HCT116 (cell line): ENCODE measurements at regions not wholly inside any gene's neighbourhood (a gene's known extent, or its start where the extent isn't known, plus 50 kb on each side); places are given as distances from the start of the nearest gene placed in this dataset.

ENCODE experiments used
- EZH2 ChIP-seq: fragments of 200-600 bp; sonication (generic); IDR thresholded peaks from 2 replicates; pipeline ENCODE4 v1.6.1; 2017; ENCODE audit warnings: antibody characterized with exemption, mixed run types
- EZH2phosphoT487 ChIP-seq: fragments of 200-600 bp; IDR thresholded peaks from 2 replicates; pipeline ENCODE4 v1.6.1; 2018; ENCODE audit warnings: antibody characterized with exemption, borderline replicate concordance
- JUND ChIP-seq: IDR thresholded peaks from 2 replicates; pipeline ENCODE4 v1.6.1; 2012
- POLR2A ChIP-seq: IDR thresholded peaks from 2 replicates; pipeline ENCODE4 v1.7.0; 2011; ENCODE audit warnings: borderline replicate concordance; ENCODE audit not compliant: insufficient read depth, insufficient read length; ENCODE audit errors: extremely low read depth
- POLR2AphosphoS5 ChIP-seq: IDR thresholded peaks from 2 replicates; pipeline ENCODE4 v1.6.1; 2011; ENCODE audit warnings: mild to moderate bottlenecking, low read depth, low read length, moderate library complexity
- SP1 ChIP-seq: IDR thresholded peaks from 2 replicates; pipeline ENCODE4 v1.6.1; 2012; ENCODE audit warnings: low read depth
- ZFX ChIP-seq: fragments of 450-650 bp; IDR thresholded peaks from 2 replicates; pipeline ENCODE4 v1.6.1; 2017
- TF ChIP-seq, protein P1 (sequence below), 3 experiments: fragments of 200-600 bp in 1 of 3; sonication (generic) in 1 of 3; IDR thresholded peaks in 2 of 3; conservative IDR thresholded peaks in 1 of 3; 2 replicates each; pipeline ENCODE4 v1.5.1; 2012 to 2017; ENCODE audit warnings: low read depth in 2 of 3, low read length in 2 of 3, antibody characterized with exemption in 1 of 3, borderline replicate concordance in 1 of 3, control low read depth in 1 of 3, mild to moderate bottlenecking in 1 of 3, mixed read lengths in 1 of 3, mixed run types in 1 of 3, moderate library complexity in 1 of 3; ENCODE audit not compliant: insufficient read depth in 1 of 3
- TF ChIP-seq, protein P2 (sequence below): IDR thresholded peaks from 2 replicates; pipeline ENCODE4 v1.6.1; 2012
- TF ChIP-seq, protein P3 (sequence below): IDR thresholded peaks from 2 replicates; pipeline ENCODE4 v1.6.1; 2012; ENCODE audit warnings: low read depth

DNA sequence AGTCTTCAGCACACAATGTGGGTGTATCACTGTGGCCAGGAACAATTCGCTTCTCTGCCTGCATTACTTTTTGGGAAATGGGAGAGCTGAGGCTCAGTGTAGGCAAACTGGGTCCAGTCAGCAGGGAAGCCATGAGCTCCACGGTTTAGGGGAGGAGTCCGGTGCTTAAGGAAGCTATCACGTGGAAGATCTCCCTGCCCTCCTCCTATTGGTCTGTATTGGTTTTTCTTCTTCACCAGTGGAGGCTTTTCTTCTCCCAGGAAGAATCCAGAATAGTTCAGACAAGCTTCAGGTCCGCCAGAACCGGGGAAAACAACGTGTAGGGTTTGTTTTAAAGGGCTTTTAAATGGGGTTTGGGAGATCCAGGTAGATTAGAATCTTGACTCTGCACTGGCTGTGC lies 156.2 kb upstream of the CAMK1G start:
- TF ChIP-seq POLR2A = no peak
- TF ChIP-seq, protein P1, sequence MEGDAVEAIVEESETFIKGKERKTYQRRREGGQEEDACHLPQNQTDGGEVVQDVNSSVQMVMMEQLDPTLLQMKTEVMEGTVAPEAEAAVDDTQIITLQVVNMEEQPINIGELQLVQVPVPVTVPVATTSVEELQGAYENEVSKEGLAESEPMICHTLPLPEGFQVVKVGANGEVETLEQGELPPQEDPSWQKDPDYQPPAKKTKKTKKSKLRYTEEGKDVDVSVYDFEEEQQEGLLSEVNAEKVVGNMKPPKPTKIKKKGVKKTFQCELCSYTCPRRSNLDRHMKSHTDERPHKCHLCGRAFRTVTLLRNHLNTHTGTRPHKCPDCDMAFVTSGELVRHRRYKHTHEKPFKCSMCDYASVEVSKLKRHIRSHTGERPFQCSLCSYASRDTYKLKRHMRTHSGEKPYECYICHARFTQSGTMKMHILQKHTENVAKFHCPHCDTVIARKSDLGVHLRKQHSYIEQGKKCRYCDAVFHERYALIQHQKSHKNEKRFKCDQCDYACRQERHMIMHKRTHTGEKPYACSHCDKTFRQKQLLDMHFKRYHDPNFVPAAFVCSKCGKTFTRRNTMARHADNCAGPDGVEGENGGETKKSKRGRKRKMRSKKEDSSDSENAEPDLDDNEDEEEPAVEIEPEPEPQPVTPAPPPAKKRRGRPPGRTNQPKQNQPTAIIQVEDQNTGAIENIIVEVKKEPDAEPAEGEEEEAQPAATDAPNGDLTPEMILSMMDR (IDR thresholded peaks at IDR 0.05 in 2 of 3, conservative IDR thresholded peaks at IDR 0.05 in 1 of 3; ENCODE audit: borderline replicate concordance in 1 of 3, insufficient read depth in 1 of 3, low read depth in 2 of 3, low read length in 2 of 3) = no peak
- TF ChIP-seq JUND = no peak
- no peak for TF ChIP-seq SP1
- TF ChIP-seq, protein P2, sequence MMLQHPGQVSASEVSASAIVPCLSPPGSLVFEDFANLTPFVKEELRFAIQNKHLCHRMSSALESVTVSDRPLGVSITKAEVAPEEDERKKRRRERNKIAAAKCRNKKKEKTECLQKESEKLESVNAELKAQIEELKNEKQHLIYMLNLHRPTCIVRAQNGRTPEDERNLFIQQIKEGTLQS = no peak
- no peak for TF ChIP-seq POLR2AphosphoS5
- TF ChIP-seq, protein P3, sequence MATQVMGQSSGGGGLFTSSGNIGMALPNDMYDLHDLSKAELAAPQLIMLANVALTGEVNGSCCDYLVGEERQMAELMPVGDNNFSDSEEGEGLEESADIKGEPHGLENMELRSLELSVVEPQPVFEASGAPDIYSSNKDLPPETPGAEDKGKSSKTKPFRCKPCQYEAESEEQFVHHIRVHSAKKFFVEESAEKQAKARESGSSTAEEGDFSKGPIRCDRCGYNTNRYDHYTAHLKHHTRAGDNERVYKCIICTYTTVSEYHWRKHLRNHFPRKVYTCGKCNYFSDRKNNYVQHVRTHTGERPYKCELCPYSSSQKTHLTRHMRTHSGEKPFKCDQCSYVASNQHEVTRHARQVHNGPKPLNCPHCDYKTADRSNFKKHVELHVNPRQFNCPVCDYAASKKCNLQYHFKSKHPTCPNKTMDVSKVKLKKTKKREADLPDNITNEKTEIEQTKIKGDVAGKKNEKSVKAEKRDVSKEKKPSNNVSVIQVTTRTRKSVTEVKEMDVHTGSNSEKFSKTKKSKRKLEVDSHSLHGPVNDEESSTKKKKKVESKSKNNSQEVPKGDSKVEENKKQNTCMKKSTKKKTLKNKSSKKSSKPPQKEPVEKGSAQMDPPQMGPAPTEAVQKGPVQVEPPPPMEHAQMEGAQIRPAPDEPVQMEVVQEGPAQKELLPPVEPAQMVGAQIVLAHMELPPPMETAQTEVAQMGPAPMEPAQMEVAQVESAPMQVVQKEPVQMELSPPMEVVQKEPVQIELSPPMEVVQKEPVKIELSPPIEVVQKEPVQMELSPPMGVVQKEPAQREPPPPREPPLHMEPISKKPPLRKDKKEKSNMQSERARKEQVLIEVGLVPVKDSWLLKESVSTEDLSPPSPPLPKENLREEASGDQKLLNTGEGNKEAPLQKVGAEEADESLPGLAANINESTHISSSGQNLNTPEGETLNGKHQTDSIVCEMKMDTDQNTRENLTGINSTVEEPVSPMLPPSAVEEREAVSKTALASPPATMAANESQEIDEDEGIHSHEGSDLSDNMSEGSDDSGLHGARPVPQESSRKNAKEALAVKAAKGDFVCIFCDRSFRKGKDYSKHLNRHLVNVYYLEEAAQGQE = no peak
- TF ChIP-seq EZH2 = no peak
- TF ChIP-seq EZH2phosphoT487 = no peak
- no peak for TF ChIP-seq ZFX
